ENCODE measurements at regions not wholly inside any gene's neighbourhood (a gene's known extent, or its start where the extent isn't known, plus 50 kb on each side); places are given as distances from the start of the nearest gene placed in this dataset.

DNA sequence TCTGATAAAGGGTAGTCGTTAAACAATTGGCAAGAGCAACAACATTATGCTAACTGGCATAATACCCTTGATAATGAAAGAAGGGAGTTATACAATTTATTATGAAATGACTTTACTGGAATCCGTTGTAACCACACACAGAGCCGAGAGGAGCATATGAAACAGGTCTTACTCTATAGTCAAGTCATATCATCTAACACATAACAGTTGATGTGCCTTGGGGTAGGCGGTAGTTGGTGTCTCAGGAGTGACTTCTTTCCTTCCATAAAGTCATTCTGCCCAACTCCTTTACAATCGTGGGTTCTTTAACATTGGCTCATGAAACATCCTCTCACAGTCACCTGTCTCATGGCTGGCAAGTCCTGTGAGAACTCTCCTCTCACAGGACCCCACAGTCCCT lies 225.2 kb downstream of the LTN1 start:
- in situ Hi-C loops (cut with HindIII; ENCODE audit: low pct_ligation_motif_present, low pct_unique_long_range_greater_than_20kb, low sequenced_read_pairs): no loop called here
- DNase-seq: no peak

GRCh38 chr21:28763809-28764418 lies 228.8 kb downstream of the LTN1 start:
- no peak for DNase-seq
- in situ Hi-C loops (cut with HindIII; ENCODE audit: low pct_ligation_motif_present, low pct_unique_long_range_greater_than_20kb, low sequenced_read_pairs): no loop called here

GRCh38 chr21:28762357-28762735 lies 230.3 kb downstream of the LTN1 start:
- DNase-seq: no peak
- in situ Hi-C loops (cut with HindIII; ENCODE audit: low pct_ligation_motif_present, low pct_unique_long_range_greater_than_20kb, low sequenced_read_pairs): no loop called here

- in situ Hi-C loops (cut with HindIII; ENCODE audit: low pct_ligation_motif_present, low pct_unique_long_range_greater_than_20kb, low sequenced_read_pairs): no loop called here
- DNase-seq: no peak
Measured at GRCh38 chr21:28761674-28762356, 230.9 kb downstream of the LTN1 start.

DNA sequence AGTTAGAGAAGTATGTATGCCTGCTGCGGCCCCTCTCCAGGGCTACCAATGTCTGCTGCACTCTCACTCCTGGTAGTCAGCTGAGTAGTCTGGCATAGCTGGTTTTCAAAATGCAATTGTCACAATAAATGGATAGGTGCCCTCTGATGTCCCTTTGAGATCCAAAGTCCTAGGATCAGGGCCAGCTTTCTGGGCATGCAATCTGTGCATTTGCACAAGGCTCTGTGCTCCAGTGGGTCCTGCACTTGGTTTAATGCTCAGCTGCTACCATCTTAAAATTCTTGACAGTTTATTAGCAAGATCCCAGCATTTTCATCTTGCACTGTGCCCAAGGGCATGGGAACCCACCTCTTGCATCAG lies 233.8 kb downstream of the LTN1 start:
- no peak for DNase-seq
- in situ Hi-C loops (cut with HindIII; ENCODE audit: low pct_ligation_motif_present, low pct_unique_long_range_greater_than_20kb, low sequenced_read_pairs): no loop called here

- in situ Hi-C loops (cut with HindIII; ENCODE audit: low pct_ligation_motif_present, low pct_unique_long_range_greater_than_20kb, low sequenced_read_pairs): no loop called here
- DNase-seq: no peak
Measured at GRCh38 chr21:28758042-28758882, 234.4 kb downstream of the LTN1 start.

- no peak for DNase-seq
Measured at GRCh38 chr21:28754862-28755261, 237.8 kb downstream of the LTN1 start.

DNA sequence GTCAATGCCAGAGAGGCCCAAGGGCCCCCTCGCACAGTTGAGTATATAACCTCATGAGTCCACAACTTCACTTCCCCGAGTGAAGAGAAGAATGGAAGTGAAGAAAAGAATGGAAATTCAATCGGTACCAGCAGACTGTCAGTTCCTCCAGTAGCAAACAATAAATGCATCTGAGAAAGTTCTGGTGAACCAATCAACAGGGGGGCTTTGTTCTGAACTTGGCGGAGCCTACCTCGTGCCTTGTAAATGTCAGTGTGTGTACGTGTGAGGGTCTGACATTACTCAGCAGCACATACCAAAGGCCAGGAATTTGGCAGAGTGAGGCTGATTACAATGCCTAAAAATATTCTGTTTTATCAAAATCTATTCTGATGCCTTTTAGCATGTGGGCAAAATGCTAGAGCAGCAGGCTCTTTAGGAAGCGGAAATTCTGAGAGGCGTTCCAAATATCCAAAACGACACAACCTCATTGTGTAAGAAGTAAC lies 238.5 kb downstream of the LTN1 start:
- DNase-seq: no peak
- in situ Hi-C loops (cut with HindIII; ENCODE audit: low pct_ligation_motif_present, low pct_unique_long_range_greater_than_20kb, low sequenced_read_pairs): no loop called here

More at GRCh38 chr21:28754862-28755261, 237.8 kb downstream of the LTN1 start:
- in situ Hi-C loops (cut with HindIII; ENCODE audit: low pct_ligation_motif_present, low pct_unique_long_range_greater_than_20kb, low sequenced_read_pairs): no loop called here

GRCh38 chr21:28752131-28752530 lies 240.5 kb downstream of the LTN1 start:
- DNase-seq: no peak
- in situ Hi-C loops (cut with HindIII; ENCODE audit: low pct_ligation_motif_present, low pct_unique_long_range_greater_than_20kb, low sequenced_read_pairs): no loop called here

GRCh38 chr21:28751176-28751575 lies 241.5 kb downstream of the LTN1 start:
- DNase-seq: no peak
- in situ Hi-C loops (cut with HindIII; ENCODE audit: low pct_ligation_motif_present, low pct_unique_long_range_greater_than_20kb, low sequenced_read_pairs): no loop called here

- no peak for DNase-seq
- in situ Hi-C loops (cut with HindIII; ENCODE audit: low pct_ligation_motif_present, low pct_unique_long_range_greater_than_20kb, low sequenced_read_pairs): no loop called here
Measured at GRCh38 chr21:28750565-28750964, 242.1 kb downstream of the LTN1 start.

- in situ Hi-C loops (cut with HindIII; ENCODE audit: low pct_ligation_motif_present, low pct_unique_long_range_greater_than_20kb, low sequenced_read_pairs): no loop called here
- DNase-seq: no peak
Measured at GRCh38 chr21:28749536-28749935, 243.1 kb downstream of the LTN1 start.

- no peak for DNase-seq
- in situ Hi-C loops (cut with HindIII; ENCODE audit: low pct_ligation_motif_present, low pct_unique_long_range_greater_than_20kb, low sequenced_read_pairs): no loop called here
Measured at GRCh38 chr21:28747464-28747863, 245.2 kb downstream of the LTN1 start.

DNA sequence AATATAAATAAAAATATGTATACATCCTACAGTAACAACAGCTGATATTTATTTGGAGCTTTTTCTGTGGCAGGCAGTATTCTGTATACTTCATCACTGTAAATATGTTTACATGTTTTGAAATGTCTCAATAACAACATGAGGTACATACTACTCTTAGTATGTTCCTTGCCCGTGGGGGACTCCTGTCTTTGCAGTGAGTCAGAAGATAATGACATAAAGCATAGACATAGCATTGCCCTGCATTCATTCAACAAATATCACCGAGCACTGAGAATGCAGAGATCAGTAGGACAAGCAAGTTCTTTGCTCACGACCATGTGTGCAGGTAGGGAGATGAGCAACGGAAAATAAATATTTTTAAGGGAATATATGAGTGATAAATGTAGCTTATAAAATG lies 246.5 kb downstream of the LTN1 start:
- in situ Hi-C loops (cut with HindIII; ENCODE audit: low pct_ligation_motif_present, low pct_unique_long_range_greater_than_20kb, low sequenced_read_pairs): no loop called here
- DNase-seq: no peak

- in situ Hi-C loops (cut with HindIII; ENCODE audit: low pct_ligation_motif_present, low pct_unique_long_range_greater_than_20kb, low sequenced_read_pairs): no loop called here
- peak; percentile 75 for DNase-seq
Measured at GRCh38 chr21:28745131-28746016, 247.3 kb downstream of the LTN1 start.

GRCh38 chr21:28743723-28744122 lies 249.0 kb downstream of the LTN1 start:
- no peak for DNase-seq
- in situ Hi-C loops (cut with HindIII; ENCODE audit: low pct_ligation_motif_present, low pct_unique_long_range_greater_than_20kb, low sequenced_read_pairs): no loop called here

- in situ Hi-C loops (cut with HindIII; ENCODE audit: low pct_ligation_motif_present, low pct_unique_long_range_greater_than_20kb, low sequenced_read_pairs): no loop called here
- no peak for DNase-seq
Measured at GRCh38 chr21:28742527-28742926, 250.2 kb downstream of the LTN1 start.

- in situ Hi-C loops (cut with HindIII; ENCODE audit: low pct_ligation_motif_present, low pct_unique_long_range_greater_than_20kb, low sequenced_read_pairs): no loop called here
- DNase-seq: no peak
Measured at GRCh38 chr21:28740125-28740524, 252.6 kb downstream of the LTN1 start.

DNA sequence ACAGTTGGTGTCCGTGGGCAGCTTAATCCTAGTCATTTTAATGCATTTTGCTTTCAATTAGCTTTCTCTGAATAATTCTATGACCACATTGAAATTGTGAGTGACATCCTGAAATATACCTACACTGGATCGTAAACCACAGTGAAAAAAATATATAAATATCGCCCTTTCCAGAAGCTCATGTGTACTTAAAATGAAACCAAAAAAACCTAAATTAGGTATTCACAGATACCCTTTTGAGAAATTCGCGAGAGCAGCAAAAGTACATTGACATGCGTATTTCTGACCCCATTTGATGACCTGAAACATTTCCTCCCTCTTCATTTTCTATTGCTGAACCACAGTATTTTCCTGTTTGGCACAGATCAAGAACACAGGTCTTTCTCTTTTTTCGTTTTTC lies 253.8 kb downstream of the LTN1 start:
- DNase-seq: no peak
- in situ Hi-C loops (cut with HindIII; ENCODE audit: low pct_ligation_motif_present, low pct_unique_long_range_greater_than_20kb, low sequenced_read_pairs): no loop called here
